HCT116 (cell line): ENCODE measurements at regions not wholly inside any gene's neighbourhood (a gene's known extent, or its start where the extent isn't known, plus 50 kb on each side); places are given as distances from the start of the nearest gene placed in this dataset.

Source experiments
- ATAC-seq: fragments of 200-7000 bp; cut with Tn5 transposase; 2 replicates; pipeline ENCODE4 v1.9.1; 2020; ENCODE audit warnings: mild to moderate bottlenecking, moderate library complexity
- BruUV-seq: library from RNA; stranded (reverse); fragments of 400-500 nt; replicated peaks from 2 replicates; lab custom pipeline; 2021; lab: Mats Ljungman, UMichigan
- CTCF ChIA-PET: fragments of 300-600 bp; sonication (Branson Sonifier 250); formaldehyde crosslinking; loops from one replicate; lab custom pipeline; 2021; ENCODE audit warnings: antibody characterized with exemption; lab: Charles Lee
- POLR2A ChIA-PET: fragments of 300-600, 350-600 bp; sonication (Branson Sonifier 250); formaldehyde crosslinking; loops from one replicate; lab custom pipeline; 2021; ENCODE audit warnings: antibody characterized with exemption; lab: Charles Lee
- RAD21 ChIA-PET, 2 experiments: fragments of 300-600 bp; sonication (Branson Sonifier 250); formaldehyde crosslinking; loops; one replicate each; lab custom pipeline; 2023; ENCODE audit warnings: low total read pairs in 2 of 2; ENCODE audit not compliant: uncharacterized antibody in 2 of 2, unreplicated experiment in 2 of 2, low non-redundant PET in 1 of 2; lab: Charles Lee
- DNase-seq: peaks from one replicate; pipeline ENCODE4 v3.0.0-alpha.2; 2010; ENCODE audit warnings: low read depth, low spot score
- H2AFZ ChIP-seq: fragments of 200-600 bp; shearing (Covaris generic), sonication (generic); 2 replicates; pipeline ENCODE4 v1.6.1; 2017; ENCODE audit warnings: low read depth, mixed run types, mixed read lengths, antibody characterized with exemption, low read length; ENCODE audit not compliant: poor library complexity, severe bottlenecking
- H3K27ac ChIP-seq: 2 replicates; pipeline ENCODE4 v1.5.1; 2012; ENCODE audit warnings: low read depth, low read length
- H3K27me3 ChIP-seq: fragments of 200-600 bp; sonication (generic); 2 replicates; pipeline ENCODE4 v1.6.1; 2016; ENCODE audit warnings: mixed run types, low read length, mixed read lengths; ENCODE audit not compliant: insufficient read depth
- H3K36me3 ChIP-seq, 2 experiments: fragments of 200-500 bp in 1 of 2; fragments of 200-600 bp in 1 of 2; sonication (Bioruptor generic) in 1 of 2; sonication (generic) in 1 of 2; 2 replicates each; pipeline versions ENCODE4 v1.5.1 to v1.6.1; 2014 to 2016; ENCODE audit warnings: low read length in 2 of 2, inconsistent platforms in 1 of 2, mixed read lengths in 1 of 2, mixed run types in 1 of 2; ENCODE audit not compliant: insufficient read depth in 2 of 2, control insufficient read depth in 1 of 2
- H3K4me1 ChIP-seq, 2 experiments: fragments of 200-600 bp in 1 of 2; sonication (generic) in 1 of 2; 2 replicates each; pipeline versions ENCODE4 v1.5.1 to v1.6.1; 2012 to 2017; ENCODE audit warnings: low read length in 2 of 2, inconsistent platforms in 1 of 2, mild to moderate bottlenecking in 1 of 2, mixed read lengths in 1 of 2, mixed run types in 1 of 2, moderate library complexity in 1 of 2; ENCODE audit not compliant: insufficient read depth in 2 of 2, control insufficient read depth in 1 of 2
- H3K4me2 ChIP-seq: fragments of 200-600 bp; sonication (generic); 2 replicates; pipeline ENCODE4 v1.6.1; 2017; ENCODE audit warnings: mixed run types, low read length, mixed read lengths
- H3K4me3 ChIP-seq, 2 experiments: fragments of 200-600 bp in 1 of 2; sonication (generic) in 1 of 2; replicated peaks in 1 of 2; 2 replicates each; pipeline ENCODE4 v1.5.1; 2011 to 2016; ENCODE audit warnings: low read length in 2 of 2, control low read depth in 1 of 2, low read depth in 1 of 2, mild to moderate bottlenecking in 1 of 2, mixed read lengths in 1 of 2, mixed run types in 1 of 2
- H3K79me2 ChIP-seq: fragments of 200-600 bp; sonication (generic); 2 replicates; pipeline ENCODE4 v1.6.1; 2017; ENCODE audit warnings: mild to moderate bottlenecking, mixed run types, low read length, moderate library complexity, mixed read lengths; ENCODE audit not compliant: insufficient read depth
- H3K9ac ChIP-seq: fragments of 200-600 bp; sonication (generic); 2 replicates; pipeline ENCODE4 v1.6.1; 2016; ENCODE audit warnings: low read length, mixed read lengths
- H3K9me2 ChIP-seq: fragments of 200-600 bp; sonication (generic), shearing (Covaris generic); 2 replicates; pipeline ENCODE4 v1.6.1; 2017; ENCODE audit warnings: mixed run types, mild to moderate bottlenecking, moderate library complexity; ENCODE audit not compliant: insufficient read depth
- H3K9me3 ChIP-seq, 2 experiments: fragments of 200-500 bp in 1 of 2; fragments of 200-600 bp in 1 of 2; sonication (Bioruptor generic) in 1 of 2; sonication (generic) in 1 of 2; 2 replicates each; pipeline ENCODE4 v1.6.1; 2014 to 2017; ENCODE audit warnings: low read length in 2 of 2, mixed read lengths in 2 of 2, inconsistent platforms in 1 of 2, low read depth in 1 of 2, mild to moderate bottlenecking in 1 of 2, mixed run types in 1 of 2, moderate library complexity in 1 of 2; ENCODE audit not compliant: control insufficient read depth in 1 of 2, insufficient read depth in 1 of 2
- H4K20me1 ChIP-seq: fragments of 200-600 bp; sonication (generic), shearing (Covaris generic); 2 replicates; pipeline ENCODE4 v1.6.1; 2017; ENCODE audit warnings: mixed run types, mild to moderate bottlenecking, moderate library complexity; ENCODE audit not compliant: insufficient read depth
- EZH2phosphoT487 ChIP-seq: fragments of 200-600 bp; IDR thresholded peaks from 2 replicates; pipeline ENCODE4 v1.6.1; 2018; ENCODE audit warnings: antibody characterized with exemption, borderline replicate concordance
- intact Hi-C: fragments of 100-400 bp; cut with micrococcal nuclease; formaldehyde crosslinking; loops from 2 replicates; pipeline ENCODE4 v1.10.0; 2022
- TF ChIP-seq, protein P1 (sequence below), 3 experiments: fragments of 200-600 bp in 1 of 3; sonication (generic) in 1 of 3; IDR thresholded peaks in 2 of 3; conservative IDR thresholded peaks in 1 of 3; 2 replicates each; pipeline ENCODE4 v1.5.1; 2012 to 2017; ENCODE audit warnings: low read depth in 2 of 3, low read length in 2 of 3, antibody characterized with exemption in 1 of 3, borderline replicate concordance in 1 of 3, control low read depth in 1 of 3, mild to moderate bottlenecking in 1 of 3, mixed read lengths in 1 of 3, mixed run types in 1 of 3, moderate library complexity in 1 of 3; ENCODE audit not compliant: insufficient read depth in 1 of 3
- TF ChIP-seq, protein P2 (sequence below): IDR thresholded peaks from 2 replicates; pipeline ENCODE4 v1.6.1; 2012; ENCODE audit warnings: low read depth

- Histone ChIP-seq H2AFZ (no peak overlapping the region), H3K9me2 (no peaks in the 10 kb centered on the region), H3K27me3 (no peaks in the 10 kb centered on the region), H3K4me1 (no peaks in the 10 kb centered on the region), H3K79me2 (no peaks in the 10 kb centered on the region), H3K9me3 (no peaks in the 10 kb centered on the region), H3K36me3 (no peaks in the 10 kb centered on the region), H3K4me2 (no peak overlapping the region), H4K20me1 (no peaks in the 10 kb centered on the region), H3K4me3 (no peak overlapping the region), H3K9ac (no peak overlapping the region), H3K27ac (no peak overlapping the region)
- BruUV-seq: no TSS peak
- intact Hi-C loops: no loop called here
- ChIA-PET RAD21 (no interaction called here), POLR2A (no interaction called here), CTCF (no interaction called here)
- DNase-seq (no peak), ATAC-seq (no peak)
- no peak for TF ChIP-seq EZH2phosphoT487
- TF ChIP-seq, protein P1, sequence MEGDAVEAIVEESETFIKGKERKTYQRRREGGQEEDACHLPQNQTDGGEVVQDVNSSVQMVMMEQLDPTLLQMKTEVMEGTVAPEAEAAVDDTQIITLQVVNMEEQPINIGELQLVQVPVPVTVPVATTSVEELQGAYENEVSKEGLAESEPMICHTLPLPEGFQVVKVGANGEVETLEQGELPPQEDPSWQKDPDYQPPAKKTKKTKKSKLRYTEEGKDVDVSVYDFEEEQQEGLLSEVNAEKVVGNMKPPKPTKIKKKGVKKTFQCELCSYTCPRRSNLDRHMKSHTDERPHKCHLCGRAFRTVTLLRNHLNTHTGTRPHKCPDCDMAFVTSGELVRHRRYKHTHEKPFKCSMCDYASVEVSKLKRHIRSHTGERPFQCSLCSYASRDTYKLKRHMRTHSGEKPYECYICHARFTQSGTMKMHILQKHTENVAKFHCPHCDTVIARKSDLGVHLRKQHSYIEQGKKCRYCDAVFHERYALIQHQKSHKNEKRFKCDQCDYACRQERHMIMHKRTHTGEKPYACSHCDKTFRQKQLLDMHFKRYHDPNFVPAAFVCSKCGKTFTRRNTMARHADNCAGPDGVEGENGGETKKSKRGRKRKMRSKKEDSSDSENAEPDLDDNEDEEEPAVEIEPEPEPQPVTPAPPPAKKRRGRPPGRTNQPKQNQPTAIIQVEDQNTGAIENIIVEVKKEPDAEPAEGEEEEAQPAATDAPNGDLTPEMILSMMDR (IDR thresholded peaks at IDR 0.05 in 2 of 3, conservative IDR thresholded peaks at IDR 0.05 in 1 of 3; ENCODE audit: borderline replicate concordance in 1 of 3, insufficient read depth in 1 of 3, low read depth in 2 of 3, low read length in 2 of 3): no peak
- TF ChIP-seq, protein P2, sequence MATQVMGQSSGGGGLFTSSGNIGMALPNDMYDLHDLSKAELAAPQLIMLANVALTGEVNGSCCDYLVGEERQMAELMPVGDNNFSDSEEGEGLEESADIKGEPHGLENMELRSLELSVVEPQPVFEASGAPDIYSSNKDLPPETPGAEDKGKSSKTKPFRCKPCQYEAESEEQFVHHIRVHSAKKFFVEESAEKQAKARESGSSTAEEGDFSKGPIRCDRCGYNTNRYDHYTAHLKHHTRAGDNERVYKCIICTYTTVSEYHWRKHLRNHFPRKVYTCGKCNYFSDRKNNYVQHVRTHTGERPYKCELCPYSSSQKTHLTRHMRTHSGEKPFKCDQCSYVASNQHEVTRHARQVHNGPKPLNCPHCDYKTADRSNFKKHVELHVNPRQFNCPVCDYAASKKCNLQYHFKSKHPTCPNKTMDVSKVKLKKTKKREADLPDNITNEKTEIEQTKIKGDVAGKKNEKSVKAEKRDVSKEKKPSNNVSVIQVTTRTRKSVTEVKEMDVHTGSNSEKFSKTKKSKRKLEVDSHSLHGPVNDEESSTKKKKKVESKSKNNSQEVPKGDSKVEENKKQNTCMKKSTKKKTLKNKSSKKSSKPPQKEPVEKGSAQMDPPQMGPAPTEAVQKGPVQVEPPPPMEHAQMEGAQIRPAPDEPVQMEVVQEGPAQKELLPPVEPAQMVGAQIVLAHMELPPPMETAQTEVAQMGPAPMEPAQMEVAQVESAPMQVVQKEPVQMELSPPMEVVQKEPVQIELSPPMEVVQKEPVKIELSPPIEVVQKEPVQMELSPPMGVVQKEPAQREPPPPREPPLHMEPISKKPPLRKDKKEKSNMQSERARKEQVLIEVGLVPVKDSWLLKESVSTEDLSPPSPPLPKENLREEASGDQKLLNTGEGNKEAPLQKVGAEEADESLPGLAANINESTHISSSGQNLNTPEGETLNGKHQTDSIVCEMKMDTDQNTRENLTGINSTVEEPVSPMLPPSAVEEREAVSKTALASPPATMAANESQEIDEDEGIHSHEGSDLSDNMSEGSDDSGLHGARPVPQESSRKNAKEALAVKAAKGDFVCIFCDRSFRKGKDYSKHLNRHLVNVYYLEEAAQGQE: no peak
Measured at GRCh38 chr12:68080577-68080976, 79.0 kb downstream of the IFNG start.
